NCI-H2171 (cell line): ENCODE measurements at regions not wholly inside any gene's neighbourhood (a gene's known extent, or its start where the extent isn't known, plus 50 kb on each side); places are given as distances from the start of the nearest gene placed in this dataset.

Source experiments
- DNase-seq: peaks from one replicate; lab custom pipeline; 2025; lab: John Stamatoyannopoulos, UW

DNA sequence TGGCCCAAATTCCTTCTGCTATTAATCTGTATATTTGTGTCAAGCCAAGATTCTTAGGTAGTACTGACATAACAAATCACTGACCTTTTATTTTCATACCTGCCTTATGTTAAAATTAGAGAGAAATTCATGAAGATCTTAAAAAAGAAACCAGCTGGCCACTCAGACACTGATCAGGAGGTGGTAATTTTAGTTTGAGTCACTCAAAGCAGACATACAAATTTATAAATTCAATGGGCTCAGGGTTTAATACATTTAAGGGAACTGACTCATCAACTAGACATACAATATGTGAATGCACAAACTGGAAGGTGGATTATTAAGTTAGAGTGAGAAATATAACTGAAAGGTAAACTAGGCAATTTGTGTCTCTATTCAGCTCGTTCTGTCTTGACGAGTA, 711.9 kb upstream of the EYS start:
- no peak for DNase-seq

DNA sequence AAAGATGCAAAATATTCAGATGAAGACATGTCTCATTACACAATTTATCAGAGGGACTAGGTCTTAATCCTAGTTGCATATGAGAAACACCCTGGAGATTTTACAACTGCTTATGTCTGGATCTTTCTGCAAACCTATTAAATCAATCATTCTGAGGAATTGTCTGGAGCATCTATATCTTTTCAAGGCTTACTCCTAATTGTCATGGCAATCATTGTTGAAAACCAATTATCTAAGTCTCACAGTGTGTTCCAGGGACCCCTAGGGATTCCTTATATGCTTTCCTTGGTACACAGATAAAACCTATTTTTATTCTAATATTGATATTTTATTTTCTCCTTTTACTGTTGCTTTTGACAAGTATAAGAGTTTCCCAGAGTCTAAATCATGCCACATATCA, 696.9 kb upstream of the EYS start:
- DNase-seq, result no peak

- no peak for DNase-seq
Measured at GRCh38 chr6:66402873-66403272, 695.8 kb upstream of the EYS start.

- DNase-seq, result no peak
Measured at GRCh38 chr6:66396549-66396948, 689.5 kb upstream of the EYS start.

DNA sequence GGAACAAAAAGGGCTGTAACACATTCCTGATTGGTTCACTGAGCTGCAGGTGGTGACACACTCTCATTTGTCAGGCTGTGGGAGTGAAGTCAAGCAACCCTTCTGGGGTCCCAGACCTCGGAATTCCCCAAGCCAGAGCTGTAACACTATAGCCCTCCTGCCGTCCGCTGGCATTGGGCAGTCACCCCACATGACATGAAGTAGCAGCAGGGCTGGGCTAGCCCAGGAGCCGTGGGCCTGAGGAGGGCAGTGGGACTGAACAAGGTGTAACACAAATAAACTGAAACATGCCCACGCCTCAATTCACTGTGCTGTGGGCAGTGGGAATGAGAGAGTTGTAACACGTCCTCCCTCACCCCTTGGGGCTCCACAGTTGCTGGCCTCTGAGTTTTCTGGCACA, 689.1 kb upstream of the EYS start:
- no peak for DNase-seq

- DNase-seq, result no peak
Measured at GRCh38 chr6:66390393-66390792, 683.4 kb upstream of the EYS start.

GRCh38 chr6:66376001-66376400, 669.0 kb upstream of the EYS start:
- no peak for DNase-seq

DNA sequence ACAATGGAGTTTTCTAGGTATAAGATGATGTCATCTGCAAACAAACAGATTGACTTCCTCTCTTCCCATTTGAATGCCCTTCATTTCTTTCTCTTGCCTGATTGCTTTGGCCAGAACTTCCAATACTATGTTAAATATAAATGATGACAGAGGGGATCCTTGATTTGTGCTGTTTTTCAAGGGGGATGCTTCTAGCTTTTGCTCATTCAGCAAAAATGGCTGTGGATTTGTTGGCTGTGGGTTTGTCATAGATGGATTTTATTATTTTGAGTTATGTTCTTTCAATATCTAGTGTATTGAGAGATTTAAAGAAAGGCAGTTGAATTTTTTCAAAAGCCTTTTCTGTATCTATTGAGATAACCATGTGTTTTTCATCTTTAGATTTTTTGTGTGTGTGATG, 662.4 kb upstream of the EYS start:
- DNase-seq, result no peak

- DNase-seq, result no peak
Measured at GRCh38 chr6:66362888-66363287, 655.9 kb upstream of the EYS start.

- no peak for DNase-seq
Measured at GRCh38 chr6:66361886-66362285, 654.9 kb upstream of the EYS start.

DNA sequence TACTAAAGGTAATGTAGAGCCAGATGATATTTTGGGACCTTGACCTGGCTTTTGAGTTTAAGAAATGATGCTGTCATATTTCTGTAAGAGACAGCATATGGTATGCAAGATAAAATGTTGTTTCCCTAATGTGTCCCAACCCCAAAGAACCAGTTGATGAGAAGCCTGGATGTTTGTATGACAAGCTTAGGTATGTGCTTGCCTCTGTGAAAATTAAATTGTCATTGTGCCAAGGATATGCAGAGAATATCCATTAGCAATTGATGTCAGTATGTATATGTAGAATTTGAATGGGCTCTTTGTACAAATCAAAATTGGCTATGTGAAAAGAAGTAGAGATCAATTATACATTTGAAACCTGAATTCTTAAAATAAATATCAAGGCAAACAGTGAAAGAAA, 650.8 kb upstream of the EYS start:
- DNase-seq, result no peak

DNA sequence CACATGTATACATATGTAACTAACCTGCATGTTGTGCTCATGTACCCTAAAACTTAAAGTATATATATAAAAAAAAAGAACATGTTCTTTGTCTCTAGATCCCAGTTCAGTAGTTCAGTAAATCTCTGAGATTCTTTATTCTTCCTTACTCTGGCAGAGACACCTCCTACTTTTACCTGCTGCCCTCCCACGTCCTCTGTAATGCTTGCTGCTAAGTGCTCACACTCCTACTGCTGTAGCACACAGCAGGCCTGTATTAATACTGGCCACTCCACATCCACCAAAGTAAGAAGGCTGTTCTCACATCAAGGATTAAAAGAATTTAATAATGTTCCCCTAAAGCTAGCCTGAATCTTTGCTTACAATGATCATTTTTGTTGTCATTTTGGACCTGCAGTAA, 648.4 kb upstream of the EYS start:
- DNase-seq, result no peak

- no peak for DNase-seq
Measured at GRCh38 chr6:66344796-66345195, 637.8 kb upstream of the EYS start.

DNA sequence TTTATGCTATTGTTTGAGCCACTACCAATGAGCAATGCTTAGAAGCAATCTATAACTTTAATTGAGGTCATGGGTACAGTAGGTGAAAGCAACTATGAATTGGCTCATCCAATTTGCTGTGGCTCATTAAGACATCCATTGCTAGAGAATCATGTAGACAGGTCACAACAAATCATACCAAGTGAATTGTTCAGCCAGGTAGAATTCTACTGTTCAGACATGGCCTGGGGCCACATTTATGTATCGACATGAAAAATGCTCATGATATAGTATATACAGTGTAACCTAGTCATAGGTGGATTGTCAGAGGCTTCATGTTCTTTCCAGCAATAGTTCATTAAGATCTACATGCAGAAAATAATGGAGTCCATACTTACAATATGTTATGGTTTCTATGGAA, 633.7 kb upstream of the EYS start:
- no peak for DNase-seq

DNA sequence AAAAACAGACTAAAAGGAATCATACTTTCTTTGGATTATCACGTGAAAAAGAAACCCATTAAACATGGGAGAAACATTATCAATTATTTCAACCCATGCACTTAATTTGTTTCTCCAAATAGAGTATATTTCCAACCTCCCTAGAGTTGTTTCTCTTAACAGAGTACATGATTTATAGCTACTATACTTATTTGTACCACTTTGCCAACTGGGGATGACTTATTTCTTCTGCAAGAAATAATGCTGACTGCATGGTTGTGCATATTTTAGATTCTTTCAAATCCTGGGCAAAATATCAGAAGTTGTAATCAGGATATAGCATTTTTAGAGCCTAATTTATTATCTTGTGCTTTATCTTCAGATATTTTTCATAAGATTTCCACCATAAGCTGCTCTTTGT, 629.1 kb upstream of the EYS start:
- no peak for DNase-seq

- DNase-seq, result no peak
Measured at GRCh38 chr6:66328200-66328599, 621.2 kb upstream of the EYS start.

- no peak for DNase-seq
Measured at GRCh38 chr6:66326228-66326627, 619.2 kb upstream of the EYS start.

- no peak for DNase-seq
Measured at GRCh38 chr6:66321017-66321416, 614.0 kb upstream of the EYS start.

DNA sequence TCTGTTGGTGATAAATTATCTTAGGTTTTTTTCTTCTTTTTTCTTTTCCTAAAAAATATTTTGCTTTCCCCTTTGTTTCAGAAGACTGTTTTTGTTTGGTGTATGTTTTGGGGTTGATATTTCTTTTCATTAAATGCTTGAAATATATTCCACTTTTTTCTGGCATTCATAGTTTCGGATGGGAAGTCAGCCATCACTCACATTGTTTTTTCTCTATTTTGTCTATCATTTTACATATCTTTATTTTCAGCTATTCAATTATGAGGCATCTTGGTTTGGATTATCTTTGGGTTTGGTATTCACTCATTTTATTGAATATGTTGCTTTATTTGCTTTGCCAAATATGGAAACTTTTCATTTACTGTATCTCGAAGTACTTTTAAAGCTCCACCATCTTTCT, 600.5 kb upstream of the EYS start:
- no peak for DNase-seq

GRCh38 chr6:66291905-66292304, 584.9 kb upstream of the EYS start:
- no peak for DNase-seq

- no peak for DNase-seq
Measured at GRCh38 chr6:66289889-66290288, 582.9 kb upstream of the EYS start.

DNA sequence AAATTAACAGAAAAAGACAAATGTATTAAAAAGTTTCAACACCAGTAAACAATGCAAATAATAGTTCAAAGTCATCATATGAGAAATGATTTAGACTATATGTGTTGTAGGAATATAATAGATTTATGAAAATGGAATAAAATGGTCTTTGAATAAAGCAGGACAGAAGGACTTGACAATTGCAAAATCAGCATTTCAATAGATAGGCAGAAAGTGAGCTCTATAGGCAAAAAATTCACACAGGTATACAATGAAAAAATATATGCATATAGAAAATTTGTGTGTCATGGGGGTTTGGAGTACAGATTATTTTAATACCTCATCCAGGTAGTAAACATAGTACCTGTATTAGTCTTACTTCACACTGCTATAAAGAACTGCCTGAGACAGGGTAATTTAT, 571.1 kb upstream of the EYS start:
- no peak for DNase-seq

DNA sequence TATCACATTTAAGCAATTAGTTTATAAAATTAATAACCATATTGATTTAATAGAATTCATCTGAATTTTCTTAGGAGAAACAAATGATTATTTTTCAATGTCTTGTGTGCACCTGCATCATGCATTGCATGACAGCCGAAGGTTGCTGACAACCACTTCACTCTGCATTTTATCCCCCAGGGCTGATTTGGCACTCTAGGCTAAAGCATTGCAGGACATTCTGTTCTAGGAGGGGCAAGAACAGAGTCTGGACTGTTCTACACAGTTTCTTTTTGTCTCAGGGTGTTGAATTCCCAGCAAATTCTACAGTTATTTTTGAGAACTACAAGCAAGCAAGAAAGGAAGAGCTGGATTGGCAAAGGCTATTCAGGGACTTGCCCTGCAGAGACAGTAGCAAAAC, 570.4 kb upstream of the EYS start:
- no peak for DNase-seq

GRCh38 chr6:66265737-66266136, 558.7 kb upstream of the EYS start:
- DNase-seq, result no peak

GRCh38 chr6:66264376-66264775, 557.4 kb upstream of the EYS start:
- no peak for DNase-seq
